WERI-Rb-1 (cell line): ENCODE measurements at regions not wholly inside any gene's neighbourhood (a gene's known extent, or its start where the extent isn't known, plus 50 kb on each side); places are given as distances from the start of the nearest gene placed in this dataset.

Experiments used
- DNase-seq: peaks from one replicate; pipeline ENCODE4 v3.0.0-alpha.2; 2020
- H3K27ac ChIP-seq: fragments of 250-450 bp; sonication (Bioruptor Pico); 2 replicates; pipeline ENCODE4 v1.5.1; 2020; ENCODE audit warnings: mild to moderate bottlenecking, moderate library complexity
- H3K27me3 ChIP-seq: fragments of 250-450 bp; sonication (Bioruptor Pico); 2 replicates; pipeline ENCODE4 v1.5.1; 2021; ENCODE audit warnings: mild to moderate bottlenecking, low read depth, moderate library complexity; ENCODE audit not compliant: insufficient read depth, severe bottlenecking
- H3K36me3 ChIP-seq: fragments of 250-450 bp; sonication (Bioruptor Pico); 2 replicates; pipeline ENCODE4 v1.5.1; 2020; ENCODE audit warnings: mild to moderate bottlenecking, moderate library complexity
- H3K4me3 ChIP-seq: 2 replicates; pipeline ENCODE4 v1.5.1; 2011; ENCODE audit warnings: low read depth, mild to moderate bottlenecking, control low read depth, low read length
- H3K9me3 ChIP-seq: fragments of 250-450 bp; sonication (Bioruptor Pico); 2 replicates; pipeline ENCODE4 v1.5.1; 2021; ENCODE audit warnings: mild to moderate bottlenecking, moderate library complexity; ENCODE audit not compliant: severe bottlenecking
- CTCF ChIP-seq: IDR thresholded peaks from 2 replicates; pipeline ENCODE4 v1.5.1; 2011; ENCODE audit warnings: low read depth, mild to moderate bottlenecking, control low read depth, inconsistent platforms, low read length

DNA sequence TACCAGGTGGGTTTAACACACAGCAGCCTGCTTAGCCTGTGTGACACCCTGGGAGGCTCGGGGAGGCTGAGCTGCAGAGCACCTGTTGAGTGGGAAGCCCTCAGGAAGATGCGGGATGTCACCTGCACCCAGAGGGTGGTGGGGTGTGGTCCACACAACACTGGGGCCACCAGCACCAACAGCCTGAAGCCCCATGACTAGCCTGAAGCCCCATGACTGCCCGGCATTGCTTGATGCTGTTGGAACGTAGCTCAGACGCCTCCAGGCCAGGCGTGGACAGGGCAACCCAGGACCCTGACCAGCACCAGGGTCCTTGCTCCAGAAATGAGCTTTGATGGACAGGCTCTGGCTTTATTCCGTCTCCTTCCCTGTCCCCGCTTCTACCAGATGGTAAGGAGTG is 76.3 kb upstream of the ZNF469 start:
- no peak for TF ChIP-seq CTCF
- no peak overlapping the region for H3K27ac ChIP-seq
- no peaks in the 10 kb centered on the region for H3K9me3 ChIP-seq
- H3K36me3 ChIP-seq = no peaks in the 10 kb centered on the region
- H3K4me3 ChIP-seq = no peak overlapping the region
- no peaks in the 10 kb centered on the region for H3K27me3 ChIP-seq
- no peak for DNase-seq

DNA sequence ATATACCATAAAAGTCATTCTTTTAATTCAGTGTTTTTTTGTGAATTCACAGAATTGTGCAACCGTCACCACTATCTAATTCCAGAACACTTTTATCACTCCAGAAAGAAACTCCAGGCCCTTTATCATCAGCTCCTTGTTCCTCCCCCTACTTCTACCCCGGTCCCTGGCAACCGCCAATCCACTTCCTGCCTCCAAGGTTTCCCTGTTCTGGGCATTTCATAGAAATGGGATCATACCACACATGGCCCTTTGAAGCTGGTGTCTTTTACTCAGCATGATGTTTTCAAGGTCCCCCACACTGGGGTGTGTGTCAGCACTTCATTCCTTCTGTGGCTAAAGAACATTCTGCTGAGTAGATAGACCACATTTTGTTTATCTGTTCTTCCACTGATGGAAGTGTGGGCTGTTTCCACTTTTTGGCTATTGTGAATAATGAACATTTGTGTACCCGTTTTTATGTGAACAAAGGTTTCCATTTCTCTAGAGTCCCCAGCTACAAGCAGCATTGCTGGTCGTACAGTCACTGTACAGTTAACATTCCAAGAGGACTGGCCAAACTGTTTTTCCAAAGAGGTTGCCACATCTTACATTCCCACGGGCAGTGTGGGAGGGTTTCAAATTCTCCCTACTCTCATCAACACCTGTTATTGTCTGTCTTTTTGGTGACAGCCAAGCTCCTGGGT is 75.8 kb upstream of the ZNF469 start:
- DNase-seq = no peak
- TF ChIP-seq CTCF = no peak
- Histone ChIP-seq H3K9me3 (no peaks in the 10 kb centered on the region), H3K4me3 (no peak overlapping the region), H3K27ac (no peak overlapping the region), H3K27me3 (no peaks in the 10 kb centered on the region), H3K36me3 (no peaks in the 10 kb centered on the region)

GRCh38 chr16:88308441-88309173 is 74.2 kb upstream of the ZNF469 start:
- no peak for DNase-seq
- no peak overlapping the region for H3K27ac ChIP-seq
- H3K9me3 ChIP-seq = no peaks in the 10 kb centered on the region
- H3K36me3 ChIP-seq = no peaks in the 10 kb centered on the region
- no peak overlapping the region for H3K4me3 ChIP-seq
- TF ChIP-seq CTCF = peak; percentile 25; the same call in 1 of the 2 replicates
- H3K27me3 ChIP-seq = no peaks in the 10 kb centered on the region

DNA sequence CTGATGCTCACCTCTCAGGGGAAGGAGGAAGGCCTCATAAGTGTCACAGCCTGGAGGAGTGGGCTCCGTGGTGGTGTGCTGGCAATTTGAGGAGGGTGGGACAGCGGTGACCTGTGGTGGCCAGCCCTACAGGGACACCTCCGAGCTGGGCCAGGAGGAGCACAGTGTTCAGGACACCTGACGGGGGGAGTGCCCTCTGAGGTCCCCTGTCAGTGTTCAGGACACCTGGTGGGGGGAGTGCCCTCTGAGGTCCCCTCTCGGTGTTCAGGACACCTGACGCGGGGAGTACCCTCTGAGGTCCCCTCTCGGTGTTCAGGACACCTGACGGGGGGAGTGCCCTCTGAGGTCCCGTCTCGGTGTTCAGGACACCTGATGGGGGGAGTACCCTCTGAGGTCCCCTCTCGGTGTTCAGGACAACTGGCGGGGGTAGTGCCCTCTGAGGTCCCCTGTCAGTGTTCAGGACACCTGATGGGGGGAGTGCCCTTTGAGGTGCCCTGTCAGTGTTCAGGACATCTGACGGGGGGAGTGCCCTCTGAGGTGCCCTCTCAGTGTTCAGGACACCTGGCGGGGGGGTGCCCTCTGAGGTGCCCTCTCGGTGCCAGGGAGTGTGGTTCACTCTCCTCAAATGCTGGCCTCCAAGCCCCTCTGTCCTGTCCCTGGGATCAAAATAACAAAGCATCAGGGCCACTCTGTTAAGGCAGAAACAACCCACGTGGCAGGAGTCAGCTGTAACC is 73.4 kb upstream of the ZNF469 start:
- Histone ChIP-seq H3K4me3 (no peak overlapping the region), H3K36me3 (no peaks in the 10 kb centered on the region), H3K27me3 (no peaks in the 10 kb centered on the region), H3K9me3 (no peaks in the 10 kb centered on the region), H3K27ac (no peak overlapping the region)
- no peak for TF ChIP-seq CTCF
- DNase-seq = no peak

DNA sequence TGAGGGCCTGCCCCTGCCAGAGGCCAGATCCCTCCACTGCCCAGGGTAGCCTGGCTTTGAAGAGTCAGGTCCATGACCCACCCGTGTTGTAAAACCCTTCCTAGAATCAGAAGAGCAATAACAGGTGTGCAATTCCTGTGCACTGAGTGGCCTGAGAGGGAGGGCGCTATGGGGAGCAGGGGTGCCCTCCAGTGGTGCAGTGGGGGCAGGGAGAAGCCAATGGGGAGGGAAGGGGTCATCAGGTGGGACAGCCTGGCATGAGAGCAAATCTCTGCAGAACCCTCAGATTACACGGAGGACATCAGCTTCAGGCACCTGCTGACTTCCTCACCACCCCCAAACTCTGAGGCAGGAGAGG is 72.9 kb upstream of the ZNF469 start:
- DNase-seq = peak; percentile 31
- peak; percentile 38 for TF ChIP-seq CTCF

More for the DNA sequence above, 72.9 kb upstream of the ZNF469 start:
- Histone ChIP-seq H3K27ac (no peak overlapping the region), H3K9me3 (no peaks in the 10 kb centered on the region), H3K36me3 (no peaks in the 10 kb centered on the region), H3K27me3 (no peaks in the 10 kb centered on the region), H3K4me3 (no peak overlapping the region)
